ENCODE measurements at regions not wholly inside any gene's neighbourhood (a gene's known extent, or its start where the extent isn't known, plus 50 kb on each side); places are given as distances from the start of the nearest gene placed in this dataset.
"Not testable (repeated sequence)": the region's sequence is repeated elsewhere in the genome, so short reads cannot be mapped to it uniquely, and the experiment has no call there.

- not testable (repeated sequence) for H3K4me1 Mint-ChIP-seq; H3K36me3 Mint-ChIP-seq (ENCODE audit: low read depth); H3K4me3 Mint-ChIP-seq; ATAC-seq (replicated peaks); H3K27ac Mint-ChIP-seq; H3K27me3 Mint-ChIP-seq
- H3K9me3 Mint-ChIP-seq: peaks cover 15% of the 10 kb centered on the region
These were observed 124.3 kb downstream of the PTCHD1 start for GRCh38 chrX:23458957-23459356.

- ATAC-seq (replicated peaks): no peak
- Mint-ChIP-seq H3K27ac (no peak overlapping the region), H3K4me1 (no peaks in the 10 kb centered on the region), H3K4me3 (no peak overlapping the region), H3K9me3 (peaks cover 8% of the 10 kb centered on the region), H3K36me3 (ENCODE audit: low read depth) (no peaks in the 10 kb centered on the region), H3K27me3 (no peaks in the 10 kb centered on the region)
These were observed 130.6 kb downstream of the PTCHD1 start for GRCh38 chrX:23465105-23465791.

GRCh38 chrX:23465985-23466384, 131.3 kb downstream of the PTCHD1 start:
- no peak overlapping the region for H3K27ac Mint-ChIP-seq
- H3K27me3 Mint-ChIP-seq: no peaks in the 10 kb centered on the region
- H3K9me3 Mint-ChIP-seq: peaks cover 8% of the 10 kb centered on the region
- H3K4me1 Mint-ChIP-seq: no peaks in the 10 kb centered on the region
- no peak for ATAC-seq (replicated peaks)
- H3K36me3 Mint-ChIP-seq (ENCODE audit: low read depth): no peaks in the 10 kb centered on the region
- no peak overlapping the region for H3K4me3 Mint-ChIP-seq

GRCh38 chrX:23478056-23478455, 143.4 kb downstream of the PTCHD1 start:
- H3K9me3 Mint-ChIP-seq: peaks cover 5% of the 10 kb centered on the region
- H3K4me1 Mint-ChIP-seq: no peaks in the 10 kb centered on the region
- no peak for ATAC-seq (replicated peaks)
- H3K4me3 Mint-ChIP-seq: no peak overlapping the region
- no peak overlapping the region for H3K27ac Mint-ChIP-seq
- H3K36me3 Mint-ChIP-seq (ENCODE audit: low read depth): no peaks in the 10 kb centered on the region
- peaks cover 4% of the 10 kb centered on the region for H3K27me3 Mint-ChIP-seq

GRCh38 chrX:23478561-23478960, 143.9 kb downstream of the PTCHD1 start:
- H3K4me1 Mint-ChIP-seq: no peaks in the 10 kb centered on the region
- no peak overlapping the region for H3K4me3 Mint-ChIP-seq
- no peak overlapping the region for H3K27ac Mint-ChIP-seq
- peaks cover 5% of the 10 kb centered on the region for H3K9me3 Mint-ChIP-seq
- H3K27me3 Mint-ChIP-seq: peaks cover 4% of the 10 kb centered on the region
- H3K36me3 Mint-ChIP-seq (ENCODE audit: low read depth): no peaks in the 10 kb centered on the region
- no peak for ATAC-seq (replicated peaks)

- Mint-ChIP-seq H3K27ac (no peak overlapping the region), H3K9me3 (no peaks in the 10 kb centered on the region), H3K27me3 (no peaks in the 10 kb centered on the region), H3K36me3 (ENCODE audit: low read depth) (no peaks in the 10 kb centered on the region), H3K4me3 (no peak overlapping the region), H3K4me1 (no peaks in the 10 kb centered on the region)
- ATAC-seq (replicated peaks): no peak
These were observed 147.9 kb downstream of the PTCHD1 start for GRCh38 chrX:23482561-23482960.

- Mint-ChIP-seq H3K9me3 (no peaks in the 10 kb centered on the region), H3K36me3 (ENCODE audit: low read depth) (no peaks in the 10 kb centered on the region), H3K27me3 (no peaks in the 10 kb centered on the region), H3K27ac (no peak overlapping the region), H3K4me3 (no peak overlapping the region), H3K4me1 (no peaks in the 10 kb centered on the region)
- no peak for ATAC-seq (replicated peaks)
These were observed 148.7 kb downstream of the PTCHD1 start for GRCh38 chrX:23483396-23483795.

GRCh38 chrX:23493941-23494374, 159.3 kb downstream of the PTCHD1 start:
- H3K4me1 Mint-ChIP-seq: no peaks in the 10 kb centered on the region
- peak; percentile 43 for ATAC-seq (replicated peaks)
- H3K27me3 Mint-ChIP-seq: no peaks in the 10 kb centered on the region
- H3K4me3 Mint-ChIP-seq: no peak overlapping the region
- no peaks in the 10 kb centered on the region for H3K36me3 Mint-ChIP-seq (ENCODE audit: low read depth)
- no peaks in the 10 kb centered on the region for H3K9me3 Mint-ChIP-seq
- no peak overlapping the region for H3K27ac Mint-ChIP-seq

- no peaks in the 10 kb centered on the region for H3K27me3 Mint-ChIP-seq
- H3K4me1 Mint-ChIP-seq: no peaks in the 10 kb centered on the region
- H3K36me3 Mint-ChIP-seq (ENCODE audit: low read depth): no peaks in the 10 kb centered on the region
- H3K4me3 Mint-ChIP-seq: no peak overlapping the region
- H3K27ac Mint-ChIP-seq: no peak overlapping the region
- ATAC-seq (replicated peaks): no peak
- H3K9me3 Mint-ChIP-seq: no peaks in the 10 kb centered on the region
These were observed 160.1 kb downstream of the PTCHD1 start for GRCh38 chrX:23494741-23495140.

GRCh38 chrX:23497919-23498318, 163.3 kb downstream of the PTCHD1 start:
- Mint-ChIP-seq H3K27me3 (no peaks in the 10 kb centered on the region), H3K4me3 (no peak overlapping the region), H3K4me1 (no peaks in the 10 kb centered on the region), H3K9me3 (no peaks in the 10 kb centered on the region), H3K36me3 (ENCODE audit: low read depth) (no peaks in the 10 kb centered on the region), H3K27ac (no peak overlapping the region)
- no peak for ATAC-seq (replicated peaks)

- Mint-ChIP-seq H3K27ac (no peak overlapping the region), H3K36me3 (ENCODE audit: low read depth) (no peaks in the 10 kb centered on the region), H3K9me3 (no peaks in the 10 kb centered on the region), H3K4me1 (no peaks in the 10 kb centered on the region), H3K4me3 (no peak overlapping the region), H3K27me3 (no peaks in the 10 kb centered on the region)
- no peak for ATAC-seq (replicated peaks)
These were observed 165.3 kb upstream of the PRDX4 start for GRCh38 chrX:23501974-23502373.

GRCh38 chrX:23503835-23504539, 163.3 kb upstream of the PRDX4 start:
- no peaks in the 10 kb centered on the region for H3K4me1 Mint-ChIP-seq
- no peak for ATAC-seq (replicated peaks)

GRCh38 chrX:23504540-23504884, 162.8 kb upstream of the PRDX4 start:
- H3K36me3 Mint-ChIP-seq (ENCODE audit: low read depth): no peaks in the 10 kb centered on the region
- ATAC-seq (replicated peaks): no peak
- no peaks in the 10 kb centered on the region for H3K4me1 Mint-ChIP-seq
- no peak overlapping the region for H3K27ac Mint-ChIP-seq
- H3K9me3 Mint-ChIP-seq: peaks cover 4% of the 10 kb centered on the region
- no peaks in the 10 kb centered on the region for H3K27me3 Mint-ChIP-seq
- no peak overlapping the region for H3K4me3 Mint-ChIP-seq

More at GRCh38 chrX:23503835-23504539, 163.3 kb upstream of the PRDX4 start:
- no peaks in the 10 kb centered on the region for H3K36me3 Mint-ChIP-seq (ENCODE audit: low read depth)
- H3K9me3 Mint-ChIP-seq: peaks cover 4% of the 10 kb centered on the region
- H3K27me3 Mint-ChIP-seq: no peaks in the 10 kb centered on the region
- H3K4me3 Mint-ChIP-seq: no peak overlapping the region
- no peak overlapping the region for H3K27ac Mint-ChIP-seq

GRCh38 chrX:23504895-23505294, 162.4 kb upstream of the PRDX4 start:
- H3K36me3 Mint-ChIP-seq (ENCODE audit: low read depth): no peaks in the 10 kb centered on the region
- H3K4me1 Mint-ChIP-seq: no peaks in the 10 kb centered on the region
- no peaks in the 10 kb centered on the region for H3K27me3 Mint-ChIP-seq
- H3K9me3 Mint-ChIP-seq: peaks cover 4% of the 10 kb centered on the region
- H3K27ac Mint-ChIP-seq: no peak overlapping the region
- ATAC-seq (replicated peaks): no peak
- H3K4me3 Mint-ChIP-seq: no peak overlapping the region

GRCh38 chrX:23505531-23506303, 161.6 kb upstream of the PRDX4 start:
- Mint-ChIP-seq H3K36me3 (ENCODE audit: low read depth) (no peaks in the 10 kb centered on the region), H3K27me3 (no peaks in the 10 kb centered on the region), H3K4me3 (no peak overlapping the region), H3K4me1 (no peaks in the 10 kb centered on the region), H3K9me3 (peaks cover 4% of the 10 kb centered on the region), H3K27ac (no peak overlapping the region)
- ATAC-seq (replicated peaks): no peak
